ENCODE measurements at regions not wholly inside any gene's neighbourhood (a gene's known extent, or its start where the extent isn't known, plus 50 kb on each side); places are given as distances from the start of the nearest gene placed in this dataset.

DNA sequence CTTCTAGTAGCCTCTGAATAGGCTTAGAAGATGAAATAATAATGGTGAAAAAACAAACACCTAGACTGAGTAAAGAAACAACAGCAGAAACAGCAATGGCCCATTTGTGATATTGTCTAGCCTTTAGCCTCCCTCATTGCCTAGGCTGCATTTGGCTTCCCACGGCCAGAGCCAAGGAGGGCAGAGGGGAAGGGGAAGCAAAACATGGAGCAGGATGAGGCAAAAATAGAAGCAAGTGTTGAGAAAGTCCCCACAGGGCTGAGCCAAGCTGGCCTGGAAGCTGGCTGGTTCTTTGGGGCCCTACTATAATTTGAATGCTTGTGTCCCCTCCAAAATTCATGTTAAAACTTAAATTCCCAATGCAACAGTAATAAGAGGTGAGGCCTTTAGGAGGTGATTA lies 60.2 kb upstream of the KSR1 start:
- DNase-seq: no peak

DNA sequence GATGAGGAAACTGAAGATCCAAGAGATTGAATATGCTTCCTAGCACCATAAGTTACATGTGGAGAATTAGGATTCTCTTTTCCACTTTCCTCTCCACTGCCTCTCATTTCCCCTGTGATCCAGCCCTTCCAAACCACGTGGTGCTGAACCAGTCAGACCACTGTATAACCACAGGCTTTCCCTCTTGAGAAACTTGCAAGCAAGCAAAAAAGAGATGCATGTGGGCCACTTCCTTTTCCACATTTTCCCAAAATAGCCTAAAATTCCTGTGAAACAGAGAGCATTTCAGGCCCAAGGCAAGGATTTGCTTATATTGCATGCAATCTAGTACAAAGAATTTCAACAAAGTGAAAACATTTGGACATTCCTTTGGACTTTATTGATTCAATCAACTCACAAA lies 59.3 kb upstream of the KSR1 start:
- DNase-seq: no peak

DNA sequence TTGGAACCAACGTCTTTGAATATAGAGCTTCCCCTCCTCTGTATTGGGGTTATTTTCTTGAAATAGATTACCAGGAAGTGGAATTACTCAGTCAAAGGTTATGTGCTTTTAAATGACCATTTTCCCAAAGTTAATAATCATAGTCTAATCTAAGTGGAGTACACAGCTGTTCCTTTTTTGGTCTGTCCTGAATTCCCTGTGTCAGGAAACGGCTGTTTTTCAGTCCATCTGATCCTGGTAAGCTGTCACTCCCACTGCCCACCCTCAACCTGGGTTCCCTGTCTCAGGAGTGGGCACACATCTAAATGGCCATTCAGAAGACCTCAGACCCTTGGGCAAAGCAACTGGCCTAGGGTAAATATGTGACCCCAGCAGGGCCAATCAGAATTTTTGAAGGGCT lies 57.6 kb upstream of the KSR1 start:
- no peak for DNase-seq

DNA sequence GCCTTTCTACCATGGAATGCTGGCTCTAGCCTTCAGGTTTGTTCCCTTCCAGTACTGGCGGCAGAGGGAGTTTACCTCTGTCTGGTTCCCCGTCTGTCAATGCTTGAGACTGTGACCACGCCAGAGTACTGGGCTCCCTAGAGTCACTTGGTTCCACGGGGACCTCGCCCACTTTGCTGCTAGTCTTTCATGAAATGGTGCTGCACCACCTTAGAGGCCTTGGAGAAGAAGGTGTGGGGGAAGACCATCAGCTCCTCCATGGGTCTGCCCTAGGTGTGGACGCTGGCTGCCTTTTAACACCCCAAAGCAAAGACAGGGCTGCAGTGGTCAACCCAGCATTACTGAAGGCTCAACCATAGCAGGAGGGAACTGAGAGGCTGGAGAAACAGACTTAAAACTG lies 55.3 kb upstream of the KSR1 start:
- no peak for DNase-seq

DNA sequence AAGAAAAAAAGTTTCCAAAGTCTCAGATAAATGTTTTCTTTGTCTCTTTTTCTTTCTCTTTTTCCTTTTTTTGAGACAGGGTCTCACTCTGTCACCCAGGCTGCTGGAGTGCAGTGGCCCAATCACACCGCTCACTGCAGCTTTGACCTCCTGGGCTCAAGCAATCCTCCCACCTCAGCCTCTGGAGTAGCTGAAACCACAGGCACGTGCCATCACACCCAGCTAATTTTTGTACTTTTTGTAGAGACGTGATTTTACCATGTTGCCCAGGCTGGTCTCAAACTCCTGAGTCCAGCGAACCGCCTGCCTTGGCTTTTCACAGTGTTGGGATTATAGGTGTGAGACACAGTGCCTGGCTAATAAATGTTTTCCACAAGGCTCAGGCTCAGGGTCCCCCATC lies 53.3 kb upstream of the KSR1 start:
- DNase-seq: no peak

DNA sequence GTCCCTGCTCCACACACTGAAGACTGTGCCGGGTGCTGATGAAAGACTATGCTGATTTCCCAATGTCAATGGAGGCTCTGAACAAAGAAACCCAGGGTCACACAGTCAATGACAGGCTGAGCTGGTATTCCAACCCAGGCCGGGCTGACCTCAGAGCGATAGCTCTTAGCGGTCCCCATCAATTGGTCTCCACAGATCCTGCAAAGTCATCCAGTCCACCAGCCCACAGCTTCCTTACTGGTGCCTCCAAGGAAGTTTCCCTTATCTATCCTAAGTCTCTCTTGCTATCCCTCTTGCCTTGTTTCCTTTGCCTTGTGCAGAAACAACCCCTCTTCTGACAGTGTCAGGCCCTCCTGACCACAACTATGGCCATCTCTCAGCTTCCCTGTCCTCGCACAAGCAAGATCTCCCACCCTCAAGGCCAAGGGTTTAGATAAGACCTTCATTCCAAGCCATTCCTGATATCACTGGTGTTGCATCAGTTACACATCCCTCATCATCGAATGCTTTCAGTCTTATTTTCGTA lies 52.7 kb upstream of the KSR1 start:
- no peak for DNase-seq

DNA sequence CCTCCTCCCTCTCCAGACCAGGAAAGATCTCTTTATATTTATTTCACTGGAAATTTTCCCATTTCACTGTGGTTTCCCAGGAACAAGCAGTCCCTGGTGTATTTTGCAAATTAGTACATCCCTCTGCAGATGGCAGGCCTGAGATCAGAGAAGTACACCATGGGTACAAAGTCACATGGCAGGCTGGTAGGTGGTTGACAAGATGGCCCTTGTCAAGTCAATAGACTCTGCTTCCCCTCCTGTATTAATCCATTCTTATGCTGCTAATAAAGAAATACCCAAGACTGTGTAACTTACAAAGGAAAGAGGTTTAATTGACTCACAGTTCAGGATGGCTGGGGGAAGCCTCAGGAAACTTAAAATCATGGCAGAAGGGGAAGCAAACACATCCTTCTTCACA lies 51.6 kb upstream of the KSR1 start:
- no peak for DNase-seq
